IMR-90 (cell line): ENCODE measurements at regions not wholly inside any gene's neighbourhood (a gene's known extent, or its start where the extent isn't known, plus 50 kb on each side); places are given as distances from the start of the nearest gene placed in this dataset.

Experiments
- ATAC-seq: fragments of 200-7000 bp; cut with Tn5 transposase; 2 replicates; pipeline ENCODE4 v1.9.1; 2020; ENCODE audit warnings: low read depth, mild to moderate bottlenecking, moderate library complexity
- BruUV-seq: library from RNA; stranded (reverse); fragments of 400-500 nt; replicated peaks from 2 replicates; lab custom pipeline; 2021; lab: Mats Ljungman, UMichigan
- CTCF ChIA-PET: fragments of 300-600 bp; formaldehyde crosslinking; extraction: SDS; loops from one replicate; lab custom pipeline; 2021; ENCODE audit warnings: antibody characterized with exemption; lab: Yijun Ruan, JAX
- POLR2A ChIA-PET: fragments of 300-600 bp; sonication (Branson Sonifier 250); formaldehyde crosslinking; loops from one replicate; lab custom pipeline; 2022; ENCODE audit warnings: antibody characterized with exemption; ENCODE audit not compliant: unreplicated experiment; lab: Charles Lee
- DNase-seq: peaks from one replicate; pipeline ENCODE4 v3.0.0; 2013
- H2AFZ ChIP-seq: replicated peaks from 2 replicates; pipeline ENCODE3; 2013; ENCODE audit warnings: low read length, mild to moderate bottlenecking; ENCODE audit not compliant: poor library complexity
- H2AK5ac ChIP-seq: 2 replicates; pipeline ENCODE4 v1.6.1; 2013; ENCODE audit warnings: low read depth, low read length, inconsistent platforms
- H2AK9ac ChIP-seq: replicated peaks from 2 replicates; pipeline ENCODE3; 2013; ENCODE audit warnings: mild to moderate bottlenecking, low read depth, low read length, moderate library complexity; ENCODE audit not compliant: poor library complexity
- H2BK120ac ChIP-seq: 2 replicates; pipeline ENCODE4 v1.6.1; 2013; ENCODE audit warnings: low read depth, low read length, inconsistent platforms
- H2BK15ac ChIP-seq: 3 replicates; pipeline ENCODE4 v1.6.1; 2013; ENCODE audit warnings: low read depth, low read length, inconsistent platforms
- H2BK20ac ChIP-seq: 2 replicates; pipeline ENCODE4 v1.6.1; 2013; ENCODE audit warnings: low read depth, mild to moderate bottlenecking, inconsistent platforms, low read length, moderate library complexity
- H2BK5ac ChIP-seq: 2 replicates; pipeline ENCODE4 v1.6.1; 2013; ENCODE audit warnings: mild to moderate bottlenecking, low read depth, low read length, inconsistent platforms; ENCODE audit not compliant: poor library complexity, severe bottlenecking
- H3K14ac ChIP-seq: replicated peaks from 2 replicates; pipeline ENCODE4 v1.6.1; 2013; ENCODE audit warnings: low read depth, low read length, inconsistent platforms
- H3K18ac ChIP-seq: 2 replicates; pipeline ENCODE4 v1.6.1; 2013; ENCODE audit warnings: low read depth, low read length, control low read depth
- H3K23ac ChIP-seq: 2 replicates; pipeline ENCODE4 v1.6.1; 2013; ENCODE audit warnings: low read depth, low read length, inconsistent platforms
- H3K27ac ChIP-seq: 2 replicates; pipeline ENCODE4 v1.5.1; 2013; ENCODE audit warnings: mild to moderate bottlenecking, control low read depth, low read length; ENCODE audit not compliant: insufficient read depth
- H3K27me3 ChIP-seq: 2 replicates; pipeline ENCODE4 v1.6.1; 2013; ENCODE audit warnings: low read length; ENCODE audit not compliant: control insufficient read depth, insufficient read depth
- H3K36me3 ChIP-seq: 2 replicates; pipeline ENCODE4 v1.6.1; 2013; ENCODE audit warnings: low read length, mixed read lengths; ENCODE audit not compliant: control insufficient read depth, insufficient read depth
- H3K4ac ChIP-seq: 2 replicates; pipeline ENCODE4 v1.6.1; 2013; ENCODE audit warnings: low read depth, low read length, inconsistent platforms
- H3K4me1 ChIP-seq: 2 replicates; pipeline ENCODE4 v1.6.1; 2013; ENCODE audit warnings: low read length, mixed read lengths; ENCODE audit not compliant: control insufficient read depth, insufficient read depth
- H3K4me2 ChIP-seq: 2 replicates; pipeline ENCODE4 v1.6.1; 2013; ENCODE audit warnings: low read depth, mild to moderate bottlenecking, control low read depth, low read length, moderate library complexity
- H3K4me3 ChIP-seq: 2 replicates; pipeline ENCODE4 v1.5.1; 2013; ENCODE audit warnings: low read depth, mild to moderate bottlenecking, control low read depth, low read length, moderate library complexity; ENCODE audit not compliant: insufficient read depth
- H3K56ac ChIP-seq: 2 replicates; pipeline ENCODE4 v1.6.1; 2013; ENCODE audit warnings: low read length, inconsistent platforms; ENCODE audit not compliant: insufficient read depth; ENCODE audit errors: extremely low read depth
- H3K79me1 ChIP-seq, 2 experiments: 2 replicates each; pipeline ENCODE4 v1.6.1; 2013; ENCODE audit warnings: low read length in 2 of 2, inconsistent platforms in 1 of 2, low read depth in 1 of 2
- H3K9ac ChIP-seq: 2 replicates; pipeline ENCODE4 v1.6.1; 2013; ENCODE audit warnings: low read depth, low read length, control low read depth
- H3K9me1 ChIP-seq: 2 replicates; pipeline ENCODE4 v1.6.1; 2013; ENCODE audit warnings: low read length, inconsistent platforms; ENCODE audit not compliant: insufficient read depth
- H3K9me3 ChIP-seq: 2 replicates; pipeline ENCODE4 v1.6.1; 2013; ENCODE audit warnings: low read length; ENCODE audit not compliant: control insufficient read depth, insufficient read depth
- H4K20me1 ChIP-seq: 2 replicates; pipeline ENCODE4 v1.6.1; 2013; ENCODE audit warnings: low read length, inconsistent platforms; ENCODE audit not compliant: insufficient read depth
- H4K5ac ChIP-seq: 2 replicates; pipeline ENCODE4 v1.6.1; 2013; ENCODE audit warnings: mild to moderate bottlenecking, low read depth, low read length, control low read depth
- H4K8ac ChIP-seq, 2 experiments: 2 replicates each; pipeline ENCODE4 v1.6.1; 2013; ENCODE audit warnings: low read depth in 2 of 2, low read length in 2 of 2, control low read depth in 1 of 2, inconsistent platforms in 1 of 2
- H4K91ac ChIP-seq: 2 replicates; pipeline ENCODE4 v1.6.1; 2013; ENCODE audit warnings: low read depth, low read length, inconsistent platforms; ENCODE audit not compliant: insufficient read depth
- BHLHE40 ChIP-seq: fragments of 150-350 bp; IDR thresholded peaks from 2 replicates; pipeline ENCODE4 v1.6.1; 2016; ENCODE audit warnings: mild to moderate bottlenecking, low read depth, low read length
- CEBPB ChIP-seq: IDR thresholded peaks from 2 replicates; pipeline ENCODE4 v1.6.1; 2012; ENCODE audit warnings: low read depth, low read length, improper control_type of control experiment
- CHD1 ChIP-seq: IDR thresholded peaks from 2 replicates; pipeline ENCODE4 v1.6.1; 2012; ENCODE audit warnings: low read depth, low read length, improper control_type of control experiment
- FOS ChIP-seq: fragments of 150-350 bp; IDR thresholded peaks from 2 replicates; pipeline ENCODE4 v1.6.1; 2016; ENCODE audit warnings: low read depth, low read length
- MXI1 ChIP-seq: IDR thresholded peaks from 2 replicates; pipeline ENCODE4 v1.6.1; 2012; ENCODE audit warnings: low read depth, mild to moderate bottlenecking, low read length, moderate library complexity, borderline replicate concordance
- NFE2L2 ChIP-seq: fragments of 150-350 bp; IDR thresholded peaks from 2 replicates; pipeline ENCODE4 v1.6.1; 2016; ENCODE audit warnings: low read depth, mild to moderate bottlenecking, low read length
- POLR2A ChIP-seq: IDR thresholded peaks from 2 replicates; pipeline ENCODE4 v1.6.1; 2012; ENCODE audit warnings: mild to moderate bottlenecking, low read depth, low read length
- RAD21 ChIP-seq: IDR thresholded peaks from 2 replicates; pipeline ENCODE4 v1.6.1; 2012; ENCODE audit warnings: low read length, improper control_type of control experiment
- RCOR1 ChIP-seq: IDR thresholded peaks from 2 replicates; pipeline ENCODE4 v1.6.1; 2012; ENCODE audit warnings: mild to moderate bottlenecking, low read length, improper control_type of control experiment; ENCODE audit not compliant: insufficient replicate concordance
- RFX5 ChIP-seq: IDR thresholded peaks from 2 replicates; pipeline ENCODE4 v1.8.0; 2012; ENCODE audit warnings: low read depth, mild to moderate bottlenecking, low read length, moderate library complexity
- SMC3 ChIP-seq: fragments of 150-350 bp; IDR thresholded peaks from 2 replicates; pipeline ENCODE4 v1.6.1; 2016; ENCODE audit warnings: low read depth, mild to moderate bottlenecking, antibody characterized with exemption, low read length, moderate library complexity
- WGBS, 2 experiments: methylation state at CpG; one replicate each; pipeline versions ENCODE4 v1.1.5 to v1.1.7; 2013; ENCODE audit warnings: missing lambda C conversion rate in 2 of 2; ENCODE audit not compliant: insufficient read length in 1 of 2; ENCODE audit errors: extremely low coverage in 2 of 2; 5-methylcytosine and 5-hydroxymethylcytosine counted together
- dilution Hi-C: fragments of 300-500 bp; cut with HindIII; formaldehyde crosslinking; loops from one replicate; pipeline ENCODE4 v1.14.3; 2018; ENCODE audit warnings: low sequenced_read_pairs; ENCODE audit not compliant: unreplicated experiment
- in situ Hi-C: fragments of 300-500 bp; cut with MboI; formaldehyde crosslinking; loops from 3 replicates; pipeline ENCODE4 v1.14.3; 2019; ENCODE audit warnings: low sequenced_read_pairs, inconsistent platforms, mixed read lengths
- intact Hi-C: fragments of 100-400 bp; cut with micrococcal nuclease; formaldehyde crosslinking; loops from 2 replicates; pipeline ENCODE4 v1.10.0; 2022
- TF ChIP-seq, protein P1 (sequence below): fragments of 150-350 bp; IDR thresholded peaks from 2 replicates; pipeline ENCODE4 v1.6.1; 2017; ENCODE audit warnings: mild to moderate bottlenecking, antibody characterized with exemption, low read length, low read depth
- TF ChIP-seq, protein P2 (sequence below): conservative IDR thresholded peaks from 2 replicates; pipeline ENCODE4 v1.5.1; 2012; ENCODE audit warnings: mild to moderate bottlenecking, low read depth, low read length, improper control_type of control experiment
- TF ChIP-seq, protein P3 (sequence below): fragments of 150-350 bp; IDR thresholded peaks from 2 replicates; pipeline ENCODE4 v1.6.1; 2016; ENCODE audit warnings: low read depth, mild to moderate bottlenecking, low read length, moderate library complexity, borderline replicate concordance

DNA sequence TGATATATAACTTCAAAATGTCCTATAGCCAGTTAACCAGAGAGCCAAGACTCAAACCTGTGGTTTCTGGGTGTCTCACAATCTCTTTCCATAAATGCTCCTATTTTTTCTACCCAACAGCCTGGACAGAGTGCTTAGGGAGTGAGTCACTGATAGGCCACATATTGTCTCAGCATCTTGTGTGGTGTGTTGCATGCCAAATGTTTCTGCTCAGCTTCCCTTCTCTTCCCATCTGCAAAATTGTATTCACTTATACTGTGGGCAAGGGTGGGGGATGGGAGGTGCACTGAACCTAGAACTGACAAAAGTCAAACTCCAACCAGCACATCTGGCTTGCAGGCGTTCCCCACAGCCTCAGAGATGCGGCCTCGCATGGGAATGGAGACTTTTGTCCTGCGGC is 123.3 kb downstream of the KCNA5 start (continued):
- no peak; the same call in 1 of the 2 replicates for TF ChIP-seq BHLHE40

DNA sequence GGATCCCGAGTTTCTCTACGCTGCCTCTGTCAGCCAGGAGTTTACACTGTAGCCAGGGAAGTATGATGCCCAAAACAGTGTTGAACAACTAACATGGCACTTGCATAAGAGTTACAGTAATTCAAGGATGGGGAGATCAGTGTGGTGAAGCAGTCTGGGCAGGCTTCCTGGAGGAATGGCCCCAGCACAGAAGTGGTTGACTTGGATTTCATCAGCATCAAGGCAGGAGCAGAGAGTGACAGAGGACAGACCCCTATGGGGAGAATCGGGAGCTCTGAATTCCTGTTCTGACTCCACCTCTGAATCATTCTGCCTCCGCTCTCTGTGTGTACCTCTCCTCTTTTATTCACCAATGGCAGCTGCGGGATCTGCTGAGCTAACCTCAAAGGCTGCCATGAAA is 124.5 kb downstream of the KCNA5 start:
- Histone ChIP-seq H3K9ac (no peak overlapping the region), H3K18ac (0 out of 2 replicates have a peak overlapping the region, but pooled peaks have one; percentile 14), H2AK5ac (peak overlapping the region; percentile 75; the same call in 1 of the 2 replicates), H2AK9ac (no peak overlapping the region), H3K36me3 (no peaks in the 10 kb centered on the region), H3K23ac (no peak overlapping the region), H2BK15ac (peak overlapping the region; percentile 73; the same call in 2 of the 3 replicates), H4K91ac (peak overlapping the region; percentile 27; the same call in 1 of the 2 replicates), H3K9me1 (peaks cover 29% of the 10 kb centered on the region), H3K27me3 (no peaks in the 10 kb centered on the region), H3K27ac (no peak overlapping the region), H2BK5ac (peak overlapping the region; percentile 21), H3K79me1 (0 out of 4 replicates have a peak, but pooled peaks cover 0 to 6% of the 10 kb centered on the region in 2 experiments), H2AFZ (no peak overlapping the region), H3K4me1 (peaks cover 26% of the 10 kb centered on the region), H3K56ac (no peak overlapping the region), H4K5ac (no peak overlapping the region), H3K4ac (peak overlapping the region; percentile 73), H2BK120ac (peak overlapping the region; percentile 77; the same call in 1 of the 2 replicates), H4K20me1 (no peaks in the 10 kb centered on the region), H2BK20ac (peak overlapping the region; percentile 57), H4K8ac (peak overlapping the region in 1 of 2 experiments; percentile 18; a peak in 2 of 4 replicates), H3K9me3 (no peaks in the 10 kb centered on the region), H3K14ac (peak overlapping the region; percentile 49), H3K4me2 (no peak overlapping the region), H3K4me3 (no peak overlapping the region)
- ChIA-PET POLR2A (no interaction called here), CTCF (no interaction called here)
- dilution Hi-C loops (no loop called here), in situ Hi-C loops (loop anchor here (5.0 kb wide), 1 partner anchor 259 kb away; no protein-coding TSS in a partner anchor), intact Hi-C loops (loop anchor here (5.0 kb wide), 1 partner anchor 71 kb away; no protein-coding TSS in a partner anchor)
- BruUV-seq = no TSS peak
- ATAC-seq (no peak), DNase-seq (no peak)
- WGBS, 2 experiments = 100% methylated on average over 4 of the region's 5 CpGs; no CpG with 5 or more reads in 1 of the 2 experiments
- TF ChIP-seq SMC3 = no peak
- TF ChIP-seq NFE2L2 = no peak
- no peak for TF ChIP-seq RAD21
- no peak for TF ChIP-seq POLR2A
- TF ChIP-seq, protein P1, sequence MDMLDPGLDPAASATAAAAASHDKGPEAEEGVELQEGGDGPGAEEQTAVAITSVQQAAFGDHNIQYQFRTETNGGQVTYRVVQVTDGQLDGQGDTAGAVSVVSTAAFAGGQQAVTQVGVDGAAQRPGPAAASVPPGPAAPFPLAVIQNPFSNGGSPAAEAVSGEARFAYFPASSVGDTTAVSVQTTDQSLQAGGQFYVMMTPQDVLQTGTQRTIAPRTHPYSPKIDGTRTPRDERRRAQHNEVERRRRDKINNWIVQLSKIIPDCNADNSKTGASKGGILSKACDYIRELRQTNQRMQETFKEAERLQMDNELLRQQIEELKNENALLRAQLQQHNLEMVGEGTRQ = no peak
- TF ChIP-seq MXI1 = no peak
- no peak for TF ChIP-seq CHD1
- TF ChIP-seq RFX5 = no peak
- no peak for TF ChIP-seq BHLHE40
- no peak for TF ChIP-seq RCOR1
- no peak for TF ChIP-seq FOS
- TF ChIP-seq, protein P2, sequence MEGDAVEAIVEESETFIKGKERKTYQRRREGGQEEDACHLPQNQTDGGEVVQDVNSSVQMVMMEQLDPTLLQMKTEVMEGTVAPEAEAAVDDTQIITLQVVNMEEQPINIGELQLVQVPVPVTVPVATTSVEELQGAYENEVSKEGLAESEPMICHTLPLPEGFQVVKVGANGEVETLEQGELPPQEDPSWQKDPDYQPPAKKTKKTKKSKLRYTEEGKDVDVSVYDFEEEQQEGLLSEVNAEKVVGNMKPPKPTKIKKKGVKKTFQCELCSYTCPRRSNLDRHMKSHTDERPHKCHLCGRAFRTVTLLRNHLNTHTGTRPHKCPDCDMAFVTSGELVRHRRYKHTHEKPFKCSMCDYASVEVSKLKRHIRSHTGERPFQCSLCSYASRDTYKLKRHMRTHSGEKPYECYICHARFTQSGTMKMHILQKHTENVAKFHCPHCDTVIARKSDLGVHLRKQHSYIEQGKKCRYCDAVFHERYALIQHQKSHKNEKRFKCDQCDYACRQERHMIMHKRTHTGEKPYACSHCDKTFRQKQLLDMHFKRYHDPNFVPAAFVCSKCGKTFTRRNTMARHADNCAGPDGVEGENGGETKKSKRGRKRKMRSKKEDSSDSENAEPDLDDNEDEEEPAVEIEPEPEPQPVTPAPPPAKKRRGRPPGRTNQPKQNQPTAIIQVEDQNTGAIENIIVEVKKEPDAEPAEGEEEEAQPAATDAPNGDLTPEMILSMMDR = no peak
- TF ChIP-seq, protein P3, sequence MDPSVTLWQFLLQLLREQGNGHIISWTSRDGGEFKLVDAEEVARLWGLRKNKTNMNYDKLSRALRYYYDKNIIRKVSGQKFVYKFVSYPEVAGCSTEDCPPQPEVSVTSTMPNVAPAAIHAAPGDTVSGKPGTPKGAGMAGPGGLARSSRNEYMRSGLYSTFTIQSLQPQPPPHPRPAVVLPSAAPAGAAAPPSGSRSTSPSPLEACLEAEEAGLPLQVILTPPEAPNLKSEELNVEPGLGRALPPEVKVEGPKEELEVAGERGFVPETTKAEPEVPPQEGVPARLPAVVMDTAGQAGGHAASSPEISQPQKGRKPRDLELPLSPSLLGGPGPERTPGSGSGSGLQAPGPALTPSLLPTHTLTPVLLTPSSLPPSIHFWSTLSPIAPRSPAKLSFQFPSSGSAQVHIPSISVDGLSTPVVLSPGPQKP = no peak
- TF ChIP-seq CEBPB = no peak
